C4-2B (cell line): ENCODE measurements at regions not wholly inside any gene's neighbourhood (a gene's known extent, or its start where the extent isn't known, plus 50 kb on each side); places are given as distances from the start of the nearest gene placed in this dataset.
A peak's percentile ranks its signal among the peaks of the same experiment; 100 is the strongest.

Experiments used
- CTCF ChIP-seq: fragments of 450-650 bp; conservative IDR thresholded peaks from 2 replicates; pipeline ENCODE4 v1.5.1; 2017; ENCODE audit warnings: mild to moderate bottlenecking
- ZFX ChIP-seq: fragments of 450-650 bp; IDR thresholded peaks from 2 replicates; pipeline ENCODE4 v1.6.1; 2017

DNA sequence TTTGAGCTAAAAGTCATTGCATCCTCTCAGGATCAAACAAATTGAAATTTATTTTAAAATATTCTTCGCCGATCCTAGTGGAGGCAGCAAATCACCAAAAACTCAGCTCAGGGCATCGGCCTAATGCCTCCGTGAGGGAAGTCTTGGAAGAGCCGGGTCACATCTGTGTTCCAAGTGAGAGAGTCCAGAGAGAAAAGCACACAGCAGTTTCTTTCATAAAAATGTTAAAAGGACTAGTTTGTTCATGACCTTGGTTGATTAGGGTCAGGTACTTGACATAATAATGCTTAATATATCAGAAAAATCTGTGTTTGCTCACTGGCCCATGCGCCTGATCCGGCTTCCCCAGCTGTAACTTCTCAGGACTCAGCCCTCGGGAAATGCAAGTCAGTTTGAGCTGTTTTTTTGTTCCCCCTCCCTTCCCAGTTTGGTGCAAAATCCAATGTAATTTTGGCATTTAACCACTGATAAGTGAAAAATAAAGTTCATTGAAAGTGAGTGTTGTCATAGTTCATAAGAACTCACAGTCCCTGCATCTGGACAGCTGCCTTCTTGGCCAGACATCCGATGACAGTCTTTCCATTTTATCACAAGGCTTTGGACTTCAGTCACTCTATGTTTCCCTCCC, 161.7 kb downstream of the CAND1 start:
- peak; percentile 23 for TF ChIP-seq CTCF
- TF ChIP-seq ZFX: no peak
